AG09319 (cell line): ENCODE measurements at regions not wholly inside any gene's neighbourhood (a gene's known extent, or its start where the extent isn't known, plus 50 kb on each side); places are given as distances from the start of the nearest gene placed in this dataset.

ENCODE experiments used
- DNase-seq: peaks from one replicate; pipeline ENCODE4 v3.0.0-alpha.2; 2010; ENCODE audit warnings: low read depth; ENCODE audit errors: extremely low read depth
- CTCF ChIP-seq: IDR thresholded peaks from 2 replicates; pipeline ENCODE4 v1.5.1; 2011; ENCODE audit warnings: low read depth, mild to moderate bottlenecking, inconsistent platforms, low read length, moderate library complexity

- no peak for TF ChIP-seq CTCF
- no peak for DNase-seq
These were observed 267.6 kb downstream of the GPAM start for GRCh38 chr10:111916011-111916410.

- no peak for TF ChIP-seq CTCF
- no peak for DNase-seq
These were observed 261.7 kb downstream of the GPAM start for GRCh38 chr10:111921821-111922220.

- DNase-seq = no peak
- no peak for TF ChIP-seq CTCF
These were observed 260.5 kb downstream of the GPAM start for GRCh38 chr10:111923032-111923431.

GRCh38 chr10:111926286-111926685 lies 257.3 kb downstream of the GPAM start:
- no peak for DNase-seq
- no peak for TF ChIP-seq CTCF

GRCh38 chr10:111933937-111934336 lies 249.6 kb downstream of the GPAM start:
- TF ChIP-seq CTCF = no peak
- no peak for DNase-seq

- no peak for TF ChIP-seq CTCF
- DNase-seq = no peak
These were observed 248.6 kb downstream of the GPAM start for GRCh38 chr10:111934931-111935330.

- no peak for TF ChIP-seq CTCF
- DNase-seq = no peak
These were observed 247.4 kb downstream of the GPAM start for GRCh38 chr10:111936143-111936542.
